ENCODE measurements at regions not wholly inside any gene's neighbourhood (a gene's known extent, or its start where the extent isn't known, plus 50 kb on each side); places are given as distances from the start of the nearest gene placed in this dataset.

GRCh38 chr2:128439031-128439790 lies 120.5 kb upstream of the HS6ST1 start:
- DNase-seq = no peak

GRCh38 chr2:128439791-128440665 lies 121.4 kb upstream of the HS6ST1 start:
- no peak for DNase-seq

GRCh38 chr2:128440666-128441340 lies 122.1 kb upstream of the HS6ST1 start:
- no peak for DNase-seq

GRCh38 chr2:128441341-128442052 lies 122.8 kb upstream of the HS6ST1 start:
- no peak for DNase-seq

- DNase-seq = no peak
Measured at GRCh38 chr2:128442053-128442751, 123.5 kb upstream of the HS6ST1 start.

GRCh38 chr2:128442891-128443302 lies 124.2 kb upstream of the HS6ST1 start:
- no peak for DNase-seq

- no peak for DNase-seq
Measured at GRCh38 chr2:128444121-128444771, 125.6 kb upstream of the HS6ST1 start.

- DNase-seq = no peak
Measured at GRCh38 chr2:128444816-128445522, 126.3 kb upstream of the HS6ST1 start.

- no peak for DNase-seq
Measured at GRCh38 chr2:128445523-128445900, 126.8 kb upstream of the HS6ST1 start.

- DNase-seq = no peak
Measured at GRCh38 chr2:128446049-128446873, 127.6 kb upstream of the HS6ST1 start.

- DNase-seq = no peak
Measured at GRCh38 chr2:128446874-128447537, 128.3 kb upstream of the HS6ST1 start.

GRCh38 chr2:128447538-128447995 lies 128.9 kb upstream of the HS6ST1 start:
- DNase-seq = no peak

GRCh38 chr2:128448331-128449225 lies 129.9 kb upstream of the HS6ST1 start:
- no peak for DNase-seq

GRCh38 chr2:128449226-128450061 lies 130.8 kb upstream of the HS6ST1 start:
- no peak for DNase-seq

GRCh38 chr2:128450211-128451024 lies 131.8 kb upstream of the HS6ST1 start:
- no peak for DNase-seq

All from HCEC 1CT (cell line).